Gastrocnemius medialis (tissue), 4 donors: ENCODE measurements at regions not wholly inside any gene's neighbourhood (a gene's known extent, or its start where the extent isn't known, plus 50 kb on each side); places are given as distances from the start of the nearest gene placed in this dataset.

Experiments
- ATAC-seq, 2 donors: fragments of 150-250 bp; one replicate each; pipeline ENCODE4 v1.9.1; 2016
- DNase-seq, 2 donors: peaks; one replicate each; pipeline ENCODE4 v3.0.0-alpha.2; 2019
- H3K27ac ChIP-seq, 4 donors: fragments of 200-600 bp; sonication (generic); 1 replicate in 1 of 4; 2 replicates in 3 of 4; pipeline ENCODE4 v1.5.1; 2016 to 2018; ENCODE audit warnings: mild to moderate bottlenecking in 2 of 4, moderate library complexity in 1 of 4
- H3K27me3 ChIP-seq, 3 donors: fragments of 200-600 bp; sonication (generic) in 2 of 3; 1 replicate in 1 of 3; 2 replicates in 2 of 3; pipeline versions ENCODE4 v1.5.1 to v1.6.0; 2016 to 2019; ENCODE audit warnings: mild to moderate bottlenecking in 1 of 3, moderate library complexity in 1 of 3
- H3K36me3 ChIP-seq, 2 donors: fragments of 200-600 bp; sonication (generic) in 1 of 2; one replicate each; pipeline ENCODE4 v1.5.1; 2017 to 2018
- H3K4me1 ChIP-seq, 2 donors: fragments of 200-600 bp; sonication (generic) in 1 of 2; one replicate each; pipeline ENCODE4 v1.5.1; 2016 to 2017; ENCODE audit warnings: mild to moderate bottlenecking in 2 of 2
- H3K4me3 ChIP-seq, 4 donors: fragments of 200-600 bp; sonication (generic) in 3 of 4; 1 replicate in 1 of 4; 2 replicates in 3 of 4; pipeline ENCODE4 v1.5.1; 2016 to 2019; ENCODE audit warnings: mild to moderate bottlenecking in 2 of 4
- H3K9me3 ChIP-seq, 3 donors: fragments of 200-600 bp; sonication (generic) in 2 of 3; 1 replicate in 1 of 3; 2 replicates in 2 of 3; pipeline ENCODE4 v1.5.1; 2016 to 2019
- POLR2A ChIP-seq, 2 donors: fragments of 450-650 bp; IDR thresholded peaks; one replicate each; pipeline ENCODE4 v1.6.1; 2017; ENCODE audit warnings: antibody characterized with exemption in 2 of 2, mild to moderate bottlenecking in 2 of 2, moderate library complexity in 2 of 2
- in situ Hi-C, 4 donors: fragments of 200-750 bp; cut with MboI; loops; one replicate each; pipeline versions ENCODE4 v1.15.0 to v1.8.0; 2017; ENCODE audit warnings: low sequenced_read_pairs in 4 of 4
- intact Hi-C: fragments of 100-400 bp; cut with DNase I; formaldehyde crosslinking; loops from one replicate; pipeline ENCODE4 v1.15.1; 2023; ENCODE audit warnings: low total_unique reads
- TF ChIP-seq, protein P1 (sequence below), 5 experiments: fragments of 450-650 bp in 3 of 5; fragments of 200-600 bp in 2 of 5; sonication (generic) in 2 of 5; IDR thresholded peaks in 4 of 5; conservative IDR thresholded peaks in 1 of 5; 1 replicate in 4 of 5; 2 replicates in 1 of 5; pipeline ENCODE4 v1.5.1; 2016 to 2019; ENCODE audit warnings: antibody characterized with exemption in 5 of 5, mild to moderate bottlenecking in 3 of 5, moderate library complexity in 3 of 5

GRCh38 chr18:25873833-25874232, 216.6 kb downstream of the SS18 start:
- Histone ChIP-seq H3K4me1 (no peaks in the 10 kb centered on the region), H3K36me3 (no peaks in the 10 kb centered on the region), H3K4me3 (no peak overlapping the region), H3K27me3 (no peaks in the 10 kb centered on the region), H3K9me3 (no peaks in the 10 kb centered on the region), H3K27ac (no peak overlapping the region)
- DNase-seq (no peak), ATAC-seq (no peak)
- intact Hi-C loops, result no loop called here
- no peak for TF ChIP-seq POLR2A (IDR thresholded peaks at IDR 0.05)
- TF ChIP-seq, protein P1, sequence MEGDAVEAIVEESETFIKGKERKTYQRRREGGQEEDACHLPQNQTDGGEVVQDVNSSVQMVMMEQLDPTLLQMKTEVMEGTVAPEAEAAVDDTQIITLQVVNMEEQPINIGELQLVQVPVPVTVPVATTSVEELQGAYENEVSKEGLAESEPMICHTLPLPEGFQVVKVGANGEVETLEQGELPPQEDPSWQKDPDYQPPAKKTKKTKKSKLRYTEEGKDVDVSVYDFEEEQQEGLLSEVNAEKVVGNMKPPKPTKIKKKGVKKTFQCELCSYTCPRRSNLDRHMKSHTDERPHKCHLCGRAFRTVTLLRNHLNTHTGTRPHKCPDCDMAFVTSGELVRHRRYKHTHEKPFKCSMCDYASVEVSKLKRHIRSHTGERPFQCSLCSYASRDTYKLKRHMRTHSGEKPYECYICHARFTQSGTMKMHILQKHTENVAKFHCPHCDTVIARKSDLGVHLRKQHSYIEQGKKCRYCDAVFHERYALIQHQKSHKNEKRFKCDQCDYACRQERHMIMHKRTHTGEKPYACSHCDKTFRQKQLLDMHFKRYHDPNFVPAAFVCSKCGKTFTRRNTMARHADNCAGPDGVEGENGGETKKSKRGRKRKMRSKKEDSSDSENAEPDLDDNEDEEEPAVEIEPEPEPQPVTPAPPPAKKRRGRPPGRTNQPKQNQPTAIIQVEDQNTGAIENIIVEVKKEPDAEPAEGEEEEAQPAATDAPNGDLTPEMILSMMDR (IDR thresholded peaks at IDR 0.05 in 4 of 5, conservative IDR thresholded peaks at IDR 0.05 in 1 of 5), result no peak
- in situ Hi-C loops, result no loop called here

DNA sequence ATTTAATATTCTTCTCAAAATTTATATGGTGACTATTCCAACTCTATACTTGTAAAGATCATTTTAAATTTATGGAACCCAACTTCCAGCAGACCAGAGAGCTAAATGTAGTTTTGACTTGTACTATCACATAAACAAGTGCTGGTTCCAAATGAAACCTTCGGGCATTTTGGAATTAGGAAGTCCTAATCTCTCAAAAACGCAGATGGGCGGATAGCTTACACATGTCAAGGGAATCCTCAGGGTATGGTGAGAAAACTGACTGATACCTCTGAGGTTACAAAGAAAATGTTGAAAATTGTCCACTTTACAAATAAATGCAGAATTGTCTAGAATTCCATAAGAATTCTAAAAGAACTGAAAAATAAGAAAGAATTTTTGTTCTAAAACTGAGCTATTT, 224.1 kb downstream of the SS18 start:
- Histone ChIP-seq H3K27me3 (no peaks in the 10 kb centered on the region), H3K27ac (no peak overlapping the region), H3K36me3 (no peaks in the 10 kb centered on the region), H3K4me1 (no peaks in the 10 kb centered on the region), H3K4me3 (no peak overlapping the region), H3K9me3 (no peaks in the 10 kb centered on the region)
- in situ Hi-C loops (no loop called here), intact Hi-C loops (no loop called here)
- DNase-seq, result no peak
- ATAC-seq, result no peak
- TF ChIP-seq, protein P1 (IDR thresholded peaks at IDR 0.05 in 4 of 5, conservative IDR thresholded peaks at IDR 0.05 in 1 of 5), result no peak
- TF ChIP-seq POLR2A (IDR thresholded peaks at IDR 0.05), result no peak

GRCh38 chr18:25862881-25863600, 227.4 kb downstream of the SS18 start:
- Histone ChIP-seq H3K4me3 (no peak overlapping the region), H3K4me1 (no peaks in the 10 kb centered on the region), H3K36me3 (no peaks in the 10 kb centered on the region), H3K9me3 (no peaks in the 10 kb centered on the region), H3K27me3 (no peaks in the 10 kb centered on the region), H3K27ac (no peak overlapping the region)
- TF ChIP-seq POLR2A (IDR thresholded peaks at IDR 0.05), result no peak
- intact Hi-C loops, result no loop called here
- DNase-seq (no peak), ATAC-seq (no peak)
- in situ Hi-C loops, result no loop called here

DNA sequence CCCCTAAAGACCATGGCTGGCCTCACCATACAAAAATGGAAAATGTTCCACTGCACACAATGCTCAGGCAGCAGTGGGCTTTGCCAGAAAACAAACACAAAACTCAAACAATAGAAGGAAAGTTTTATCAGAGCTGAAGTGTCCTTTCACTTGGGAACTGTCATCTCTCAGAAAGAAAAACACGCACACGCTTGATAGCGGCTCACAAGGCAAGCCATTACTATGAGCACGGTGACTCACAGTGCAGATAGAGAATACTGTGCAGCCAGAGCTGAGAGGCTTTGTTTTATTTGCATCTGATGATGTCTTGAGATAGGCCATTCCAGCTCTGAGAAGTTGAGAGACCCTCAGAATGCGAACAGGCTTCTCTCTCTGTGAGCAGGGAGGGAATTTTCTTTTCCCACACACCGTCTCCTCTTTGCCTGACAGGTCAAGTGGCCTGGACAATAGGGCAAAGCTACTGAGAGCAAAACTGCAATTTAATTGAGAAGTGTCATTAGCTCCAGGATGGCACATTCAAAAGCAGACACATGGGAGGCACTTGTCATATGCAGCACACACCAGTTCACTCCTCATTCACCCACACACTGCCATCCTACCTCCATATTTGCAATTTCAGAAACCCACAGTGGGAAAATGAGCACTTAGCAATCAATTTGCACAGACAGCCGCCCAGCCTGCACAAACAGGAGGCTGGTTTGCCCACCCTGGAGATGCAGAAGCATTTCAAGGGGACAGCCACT, 236.6 kb downstream of the SS18 start:
- in situ Hi-C loops, result no loop called here
- no peaks in the 10 kb centered on the region for H3K4me1 ChIP-seq

GRCh38 chr18:25843791-25844190, 246.6 kb downstream of the SS18 start:
- no peak overlapping the region for H3K4me3 ChIP-seq
- intact Hi-C loops, result no loop called here
- H3K27ac ChIP-seq, result no peak overlapping the region
- no peaks in the 10 kb centered on the region for H3K9me3 ChIP-seq
- in situ Hi-C loops, result loop anchor here in 2 of 4 donors (25.0 kb wide), 2 partner anchors 756 to 956 kb away; no protein-coding TSS in a partner anchor
- TF ChIP-seq, protein P1 (IDR thresholded peaks at IDR 0.05 in 4 of 5, conservative IDR thresholded peaks at IDR 0.05 in 1 of 5), result no peak
- no peak for TF ChIP-seq POLR2A (IDR thresholded peaks at IDR 0.05)
- H3K27me3 ChIP-seq, result no peaks in the 10 kb centered on the region
- H3K4me1 ChIP-seq, result no peaks in the 10 kb centered on the region
- DNase-seq (no peak), ATAC-seq (no peak)
- no peaks in the 10 kb centered on the region for H3K36me3 ChIP-seq

More for the DNA sequence above, 236.6 kb downstream of the SS18 start:
- H3K36me3 ChIP-seq, result no peaks in the 10 kb centered on the region
- H3K27me3 ChIP-seq, result no peaks in the 10 kb centered on the region
- DNase-seq (no peak), ATAC-seq (no peak)
- TF ChIP-seq, protein P1 (IDR thresholded peaks at IDR 0.05 in 4 of 5, conservative IDR thresholded peaks at IDR 0.05 in 1 of 5), result no peak
- no peak for TF ChIP-seq POLR2A (IDR thresholded peaks at IDR 0.05)
- intact Hi-C loops, result no loop called here
- no peaks in the 10 kb centered on the region for H3K9me3 ChIP-seq
- H3K27ac ChIP-seq, result no peak overlapping the region
- no peak overlapping the region for H3K4me3 ChIP-seq
